HEK293 (cell line): ENCODE measurements at regions not wholly inside any gene's neighbourhood (a gene's known extent, or its start where the extent isn't known, plus 50 kb on each side); places are given as distances from the start of the nearest gene placed in this dataset.

Experiments
- CTCF ChIP-seq: fragments of 450-650 bp; formaldehyde crosslinking; IDR thresholded peaks from 2 replicates; pipeline ENCODE4 v1.5.1; 2016; ENCODE audit warnings: missing biosample characterization, missing genetic modification characterization
- KLF10 ChIP-seq: fragments of 450-650 bp; IDR thresholded peaks from 2 replicates; pipeline ENCODE4 v1.5.1; 2018; ENCODE audit warnings: missing biosample characterization, mild to moderate bottlenecking, missing genetic modification characterization
- ZNF138 ChIP-seq: fragments of 450-650 bp; formaldehyde crosslinking; IDR thresholded peaks from 2 replicates; pipeline ENCODE4 v1.5.1; 2016; ENCODE audit warnings: missing biosample characterization, missing genetic modification characterization, borderline replicate concordance
- ZNF335 ChIP-seq: fragments of 450-650 bp; formaldehyde crosslinking; conservative IDR thresholded peaks from 2 replicates; pipeline ENCODE4 v1.5.1; 2016; ENCODE audit warnings: missing biosample characterization, missing genetic modification characterization
- ZNF768 ChIP-seq: fragments of 450-650 bp; formaldehyde crosslinking; IDR thresholded peaks from 2 replicates; pipeline ENCODE4 v1.5.1; 2018; ENCODE audit warnings: missing biosample characterization, mild to moderate bottlenecking, missing genetic modification characterization
- ZNF837 ChIP-seq: fragments of 450-650 bp; formaldehyde crosslinking; IDR thresholded peaks from 2 replicates; pipeline ENCODE4 v1.5.1; 2016; ENCODE audit warnings: missing biosample characterization, missing genetic modification characterization
- ZSCAN18 ChIP-seq: fragments of 450-650 bp; formaldehyde crosslinking; IDR thresholded peaks from 2 replicates; pipeline ENCODE4 v1.5.1; 2016; ENCODE audit warnings: missing biosample characterization, missing genetic modification characterization

DNA sequence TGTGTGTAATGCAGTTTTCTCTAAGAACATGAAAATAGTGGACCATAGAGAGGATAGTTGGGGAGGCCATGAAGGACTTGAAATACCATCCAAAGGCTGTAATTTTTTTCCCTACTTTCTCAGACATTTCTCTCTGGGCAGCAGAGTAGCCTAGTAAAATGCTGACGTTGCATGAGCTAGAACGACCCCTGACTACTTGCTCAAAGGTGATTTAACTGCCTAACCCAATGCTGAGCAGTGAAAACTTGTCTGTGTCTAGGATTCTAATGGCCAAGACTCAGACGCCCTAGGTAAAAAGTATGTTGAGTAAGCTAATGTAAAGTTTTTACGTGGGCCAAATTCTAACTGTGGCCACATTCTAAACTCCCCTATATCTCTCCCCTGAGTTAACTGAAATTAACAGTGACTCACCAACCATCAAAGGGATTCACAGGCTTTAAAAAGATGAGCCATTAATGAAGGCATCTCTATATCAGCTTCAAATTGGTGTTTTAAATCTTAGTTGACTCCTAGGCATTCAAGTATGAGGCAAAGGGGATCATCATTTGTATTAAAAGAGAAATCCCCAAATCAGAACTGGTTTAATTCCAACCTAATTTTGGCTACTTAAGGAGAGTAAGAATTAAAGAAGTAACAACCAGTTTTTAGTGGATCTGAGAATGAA lies 121.0 kb upstream of the GAS1 start:
- no peak for TF ChIP-seq KLF10
- TF ChIP-seq ZNF768: no peak
- TF ChIP-seq CTCF (tag by site-specific recombination): no peak
- no peak for TF ChIP-seq ZNF335 (tag by site-specific recombination)
- TF ChIP-seq ZNF138 (tag by site-specific recombination): no peak
- TF ChIP-seq ZNF837 (tag by site-specific recombination): no peak
- TF ChIP-seq ZSCAN18 (tag by site-specific recombination): no peak
